GM12892 (cell line): ENCODE measurements at regions not wholly inside any gene's neighbourhood (a gene's known extent, or its start where the extent isn't known, plus 50 kb on each side); places are given as distances from the start of the nearest gene placed in this dataset.

ENCODE experiments used
- DNase-seq: peaks from one replicate; pipeline ENCODE4 v3.0.0; 2011; ENCODE audit not compliant: insufficient read length
- FAIRE-seq: peaks from 2 replicates; lab custom pipeline; 2011; peaks lifted over from hg19 to GRCh38; lab: Jason Lieb, UNC
- POLR2A ChIP-seq: IDR thresholded peaks from 2 replicates; pipeline ENCODE4 v1.6.1; 2011; ENCODE audit warnings: low read depth, low read length, control low read depth
- POLR2AphosphoS5 ChIP-seq: IDR thresholded peaks from 2 replicates; pipeline ENCODE4 v1.6.1; 2011; ENCODE audit warnings: low read depth, low read length, control low read depth
- TAF1 ChIP-seq: IDR thresholded peaks from 2 replicates; pipeline ENCODE4 v1.6.1; 2011; ENCODE audit warnings: low read depth, mild to moderate bottlenecking, control low read depth, low read length, borderline replicate concordance

DNA sequence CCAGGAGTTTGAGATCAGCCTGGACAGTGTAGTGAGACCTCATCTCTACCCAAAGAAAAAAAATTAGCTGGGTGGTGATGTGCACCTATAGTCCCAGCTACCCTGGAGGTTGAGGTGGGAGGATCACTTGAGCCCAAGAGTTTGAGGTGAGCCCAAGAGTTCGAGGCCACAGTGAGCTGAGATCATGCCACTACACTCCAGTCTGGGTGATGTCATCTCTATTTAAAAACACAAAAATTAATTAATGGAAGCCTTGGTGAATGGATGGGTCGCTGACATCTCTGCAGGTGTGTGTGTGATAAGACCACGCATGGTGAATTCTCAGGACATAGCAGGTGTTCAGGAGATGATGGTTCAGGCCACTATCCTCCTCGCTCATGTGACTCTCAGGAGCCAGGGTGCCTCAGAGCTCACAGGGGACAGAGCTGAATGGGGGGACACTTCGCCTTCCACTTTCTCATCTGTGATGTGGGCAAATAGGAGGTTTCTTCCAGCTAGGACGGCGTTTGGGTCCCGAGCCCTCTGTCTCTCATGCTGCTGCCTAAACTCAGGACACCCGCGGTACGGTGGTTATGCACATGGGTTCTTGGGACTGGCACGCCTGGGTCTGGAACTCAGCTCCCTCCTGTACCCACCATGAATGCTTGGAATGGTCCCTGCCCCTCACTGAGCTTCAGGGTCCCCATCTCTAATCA is 113.4 kb upstream of the ZBTB40 start:
- TF ChIP-seq TAF1, result no peak
- no peak for TF ChIP-seq POLR2A
- no peak for DNase-seq
- no peak for FAIRE-seq

DNA sequence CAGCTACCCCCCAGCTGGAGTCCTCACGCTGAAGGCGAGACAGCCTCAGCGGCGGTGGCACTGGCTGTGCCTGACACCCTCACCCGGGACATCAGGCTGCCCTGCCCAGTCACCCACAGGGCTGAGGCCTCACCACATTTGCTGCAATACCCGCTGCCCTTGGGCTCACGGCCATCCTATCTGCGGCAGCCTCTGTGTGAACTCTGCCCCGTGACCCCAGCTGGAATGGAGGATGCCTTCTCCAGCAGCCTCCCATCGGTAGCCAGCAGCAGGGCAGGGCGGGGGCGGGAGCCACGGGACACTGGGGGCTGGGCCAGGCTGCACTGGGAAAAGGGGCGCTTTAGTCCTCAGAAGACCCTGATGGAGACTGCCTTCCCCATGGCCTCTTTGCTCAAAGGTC is 112.4 kb upstream of the ZBTB40 start:
- TF ChIP-seq POLR2A (no peak), TAF1 (no peak), POLR2AphosphoS5 (no peak)
- no peak for DNase-seq
- FAIRE-seq, result no peak

DNA sequence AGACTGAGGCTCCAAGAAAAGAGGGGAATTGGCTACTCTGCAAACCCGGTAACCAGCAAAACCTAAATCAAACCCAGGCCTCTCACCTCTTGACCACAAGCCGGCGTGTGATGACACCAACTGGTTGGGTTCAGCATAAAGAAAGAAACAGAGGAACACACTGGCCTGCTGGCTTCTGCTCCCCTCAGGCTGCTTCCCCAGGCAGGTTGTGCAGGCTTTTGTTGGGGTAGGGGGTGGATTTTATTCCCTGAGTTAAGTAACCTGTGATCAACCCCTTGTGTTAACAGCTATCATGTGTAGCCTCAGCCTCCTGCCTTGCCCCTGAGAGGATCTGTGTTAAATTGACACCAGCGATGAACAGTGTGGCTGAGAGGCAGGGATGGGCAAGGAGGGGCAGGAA is 111.6 kb upstream of the ZBTB40 start:
- no peak for TF ChIP-seq POLR2A
- no peak for TF ChIP-seq TAF1
- TF ChIP-seq POLR2AphosphoS5, result no peak
- FAIRE-seq, result no peak
- no peak for DNase-seq

DNA sequence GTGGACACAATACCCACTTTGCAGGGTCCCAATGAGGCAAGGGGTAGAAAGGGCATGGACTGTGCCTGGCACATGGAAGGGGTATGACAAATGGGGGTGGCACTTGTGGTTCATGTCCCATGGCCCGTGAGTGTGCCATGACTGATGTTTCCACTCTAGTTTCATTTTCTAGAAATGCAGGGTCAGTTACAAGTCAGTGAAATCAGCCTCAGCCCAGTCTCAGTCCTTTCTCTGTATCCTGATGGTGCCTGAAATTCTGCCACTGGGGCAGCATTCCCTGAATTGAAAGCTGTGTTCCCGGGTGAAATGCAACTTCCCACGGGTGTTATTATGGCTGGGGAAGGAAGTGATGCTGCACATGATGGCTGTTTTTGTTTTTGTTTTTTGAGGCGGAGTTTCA is 110.8 kb upstream of the ZBTB40 start:
- no peak for DNase-seq
- TF ChIP-seq TAF1 (no peak), POLR2A (no peak), POLR2AphosphoS5 (no peak)
- no peak for FAIRE-seq

DNA sequence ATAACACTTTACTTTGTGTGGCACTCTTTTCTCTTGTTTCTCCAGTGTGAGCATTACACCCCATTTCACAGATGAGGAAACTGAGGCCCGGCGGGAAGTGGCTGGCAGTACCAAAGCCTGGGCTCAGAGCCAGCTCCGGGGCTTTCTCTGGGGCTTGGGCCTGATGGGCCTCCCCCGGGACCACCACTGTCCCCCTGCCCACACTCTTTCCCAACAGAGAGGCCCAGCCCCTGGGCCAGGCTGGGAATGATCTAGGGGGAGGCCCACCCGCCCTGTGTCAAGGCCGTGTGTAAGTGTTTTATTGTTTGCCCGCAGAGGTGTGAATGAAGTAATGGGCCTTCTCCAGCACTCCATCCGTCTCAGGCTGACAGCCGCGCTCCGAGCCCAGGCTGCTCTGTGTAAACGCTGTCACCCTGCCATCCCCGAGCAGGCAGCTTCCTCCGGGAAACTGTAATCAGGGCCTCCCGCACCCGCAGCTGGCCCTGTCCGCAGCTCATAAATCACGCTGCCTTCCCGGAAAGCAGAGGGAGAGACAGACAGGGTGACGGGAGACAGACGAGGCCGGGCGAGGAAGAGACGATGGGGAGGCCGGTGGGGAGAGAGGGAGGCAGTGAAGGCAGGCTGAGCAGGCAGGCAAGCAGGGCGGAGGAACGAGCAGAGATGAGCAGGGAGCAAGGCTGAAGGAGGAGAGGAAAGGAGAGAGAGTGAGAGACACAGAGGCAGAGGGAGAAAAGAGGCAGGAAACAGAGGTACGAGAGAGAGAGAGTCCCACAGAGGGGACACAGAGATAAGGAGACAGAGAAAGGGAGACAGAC is 109.7 kb upstream of the ZBTB40 start:
- DNase-seq (no peak), FAIRE-seq (no peak)
- no peak for TF ChIP-seq POLR2A
- no peak for TF ChIP-seq TAF1
- TF ChIP-seq POLR2AphosphoS5, result no peak

DNA sequence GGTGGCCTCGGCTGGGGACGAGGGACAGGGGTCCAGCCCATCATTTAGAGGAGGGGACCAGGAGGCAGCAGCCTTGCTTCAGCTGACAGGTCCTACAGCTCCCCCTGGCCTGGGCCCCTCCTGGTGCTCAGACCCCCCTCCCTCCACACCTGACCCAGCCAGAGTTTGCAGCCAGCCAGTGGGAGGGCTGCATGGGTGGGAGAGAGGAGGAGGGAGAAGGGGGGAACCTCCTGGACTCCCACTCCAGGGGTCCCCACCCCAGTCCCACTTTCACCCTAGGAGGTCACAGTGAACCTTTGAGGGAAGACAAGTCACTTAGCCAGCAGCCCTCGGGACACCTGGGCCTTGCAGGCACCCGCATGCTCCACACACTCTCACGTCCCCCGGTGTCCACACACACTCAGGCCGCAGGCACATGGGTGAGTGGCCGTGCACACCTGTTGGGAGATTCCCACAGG is 108.9 kb upstream of the ZBTB40 start:
- DNase-seq (no peak), FAIRE-seq (no peak)
- no peak for TF ChIP-seq POLR2A
- TF ChIP-seq TAF1, result no peak
- no peak for TF ChIP-seq POLR2AphosphoS5

DNA sequence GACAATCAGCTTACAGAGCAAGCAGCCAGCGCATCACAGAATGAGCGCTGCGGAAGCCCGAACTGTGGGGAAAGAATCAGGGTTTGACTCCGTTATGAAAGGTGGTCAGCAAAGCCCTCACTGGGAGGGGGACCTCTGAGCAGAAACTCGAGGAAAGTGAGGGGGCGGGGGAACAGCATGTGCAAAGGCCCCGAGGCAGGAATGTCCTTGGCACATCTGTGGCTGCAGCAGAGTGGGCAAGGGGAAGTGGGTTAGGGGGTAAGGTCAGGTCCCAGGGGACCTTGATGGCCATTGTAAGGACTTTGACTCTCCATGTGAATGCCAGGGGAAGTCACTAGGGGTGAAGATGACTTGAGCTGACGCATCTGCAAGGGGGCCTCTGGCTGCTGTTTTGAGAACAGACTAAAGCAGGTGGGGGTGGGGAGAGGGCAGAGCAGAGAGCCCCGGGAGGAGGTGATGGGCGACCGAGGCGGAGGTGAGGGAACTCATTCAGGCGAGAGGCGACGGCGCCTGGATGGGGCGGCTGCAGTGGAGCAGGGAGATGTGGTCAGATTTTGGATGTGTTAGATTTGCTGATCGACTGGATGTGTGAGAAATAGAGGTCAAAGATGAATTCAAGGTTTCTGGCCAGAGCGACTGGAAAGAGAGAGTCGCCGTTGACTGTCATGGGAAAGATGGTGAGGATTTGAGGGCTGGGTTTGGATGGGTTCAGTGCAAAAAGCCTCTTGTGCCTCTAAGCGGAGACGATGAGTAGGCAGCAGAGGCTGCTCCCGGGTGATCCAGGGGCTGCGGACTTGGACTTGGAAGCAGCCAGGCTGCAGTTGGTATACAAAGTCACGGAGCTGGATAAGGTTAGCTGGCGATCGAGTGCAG is 108.0 kb upstream of the ZBTB40 start:
- DNase-seq (no peak), FAIRE-seq (no peak)
- no peak for TF ChIP-seq POLR2AphosphoS5
- no peak for TF ChIP-seq POLR2A
- no peak for TF ChIP-seq TAF1

DNA sequence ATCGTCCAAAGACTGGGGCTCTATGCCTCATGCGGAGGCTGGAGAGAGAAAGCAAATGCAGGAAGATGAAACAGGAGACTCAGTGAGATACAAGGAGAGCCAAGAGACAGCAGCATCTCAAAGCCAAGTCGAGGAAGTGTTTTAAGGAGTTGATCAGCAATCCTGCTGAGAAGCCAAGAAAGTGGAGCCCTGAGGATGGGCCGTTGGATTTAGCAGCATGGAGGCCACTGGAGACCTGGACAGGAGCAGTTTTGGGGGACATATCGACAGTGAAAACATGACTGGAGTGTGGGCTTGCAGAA is 107.4 kb upstream of the ZBTB40 start:
- FAIRE-seq (no peak), DNase-seq (no peak)
- TF ChIP-seq POLR2AphosphoS5, result no peak
- TF ChIP-seq POLR2A, result no peak
- TF ChIP-seq TAF1, result no peak

DNA sequence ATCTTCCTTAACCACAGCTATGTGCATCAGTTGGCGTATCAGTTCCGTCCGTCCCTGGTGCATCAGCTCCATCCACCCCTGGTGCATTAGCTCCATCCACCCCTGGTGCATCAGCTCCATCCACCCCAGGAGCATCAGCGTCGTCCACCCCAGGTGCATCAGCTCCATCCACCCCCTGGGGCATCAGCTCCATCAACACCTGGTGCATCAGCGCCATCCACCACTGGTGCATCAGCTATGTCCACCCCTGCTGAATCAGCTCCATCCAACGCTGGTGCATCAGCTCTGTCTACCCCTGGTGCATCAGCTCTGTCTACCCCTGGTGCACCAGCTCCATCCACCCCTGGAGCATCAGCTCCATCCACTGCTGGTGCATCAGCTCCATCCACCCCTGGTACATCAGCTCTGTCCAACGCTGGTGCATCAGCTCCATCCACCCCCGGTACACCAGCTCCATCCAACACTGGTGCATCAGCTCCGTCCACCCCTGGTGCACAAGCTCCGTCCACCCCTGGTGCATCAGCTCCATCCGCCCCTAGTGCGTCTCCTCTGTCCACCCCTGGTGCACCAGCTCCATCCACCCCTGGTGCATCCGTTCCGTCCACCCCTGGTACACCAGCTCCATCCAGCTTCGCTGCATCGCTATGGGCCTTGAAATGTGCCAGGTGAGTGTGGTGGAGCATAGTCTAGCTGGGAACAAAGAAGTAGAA is 106.6 kb upstream of the ZBTB40 start:
- TF ChIP-seq TAF1 (no peak), POLR2A (no peak), POLR2AphosphoS5 (no peak)
- FAIRE-seq, result no peak

DNA sequence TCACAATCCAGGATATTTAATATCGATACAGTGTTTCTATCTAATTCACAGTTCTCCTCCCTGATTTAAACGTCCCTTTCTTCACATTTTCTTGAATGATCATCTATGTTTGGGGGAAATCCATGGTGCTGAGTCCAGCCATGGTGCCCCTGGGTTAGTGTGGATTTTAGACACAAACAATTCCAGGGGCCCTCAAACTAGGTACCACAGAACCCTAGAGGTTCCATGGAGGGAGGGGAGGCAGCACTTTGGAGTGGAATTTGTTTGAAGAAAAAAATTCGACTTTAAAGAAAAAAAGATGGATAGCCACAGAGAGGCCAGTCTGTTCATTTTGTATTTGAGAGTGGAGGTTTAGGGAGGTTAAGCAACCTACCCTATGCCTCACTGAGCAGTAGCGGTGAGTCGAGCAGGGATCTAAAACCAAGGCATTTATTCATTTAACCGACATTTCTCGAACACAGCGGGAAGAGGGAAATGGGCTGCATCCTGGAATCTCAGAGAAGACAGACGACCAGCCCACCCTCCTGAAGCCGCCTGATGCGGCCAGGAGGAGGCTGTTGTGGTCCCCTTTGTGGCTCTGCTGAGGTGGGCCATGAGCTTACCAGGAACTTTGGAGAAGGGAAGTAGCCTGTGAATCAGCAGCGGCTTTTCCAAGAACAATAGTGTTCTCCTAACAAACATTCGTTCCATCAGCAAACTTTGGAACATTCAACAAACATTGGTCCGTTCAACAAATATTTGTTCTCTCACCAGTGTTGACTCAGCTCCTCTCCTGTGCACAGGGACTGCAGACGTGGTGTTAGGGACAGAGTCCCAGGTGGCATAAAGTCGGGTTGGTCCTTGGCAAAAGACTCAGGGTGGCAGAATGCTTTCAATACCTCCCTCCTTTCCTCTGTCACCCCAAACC is 103.5 kb upstream of the ZBTB40 start:
- DNase-seq, result no peak
- TF ChIP-seq TAF1 (no peak), POLR2A (no peak), POLR2AphosphoS5 (no peak)
- no peak for FAIRE-seq

More for the DNA sequence above, 106.6 kb upstream of the ZBTB40 start:
- no peak for DNase-seq
